Dermis microvascular lymphatic vessel endothelial cell (primary cell): ENCODE measurements at regions not wholly inside any gene's neighbourhood (a gene's known extent, or its start where the extent isn't known, plus 50 kb on each side); places are given as distances from the start of the nearest gene placed in this dataset.

Experiments used
- DNase-seq, 2 donors: peaks; one replicate each; pipeline versions ENCODE4 v3.0.0 to v3.0.0-alpha.2; 2010; ENCODE audit warnings: low read depth in 2 of 2

- DNase-seq = no peak
Observed at GRCh38 chr11:122319691-122320620, 203.9 kb upstream of the BLID start.

GRCh38 chr11:122319085-122319484 lies 203.1 kb upstream of the BLID start:
- no peak for DNase-seq

- no peak for DNase-seq
Observed at GRCh38 chr11:122317305-122317704, 201.3 kb upstream of the BLID start.

GRCh38 chr11:122313581-122313980 lies 197.6 kb upstream of the BLID start:
- no peak for DNase-seq

- DNase-seq = no peak
Observed at GRCh38 chr11:122311216-122311755, 195.3 kb upstream of the BLID start.

GRCh38 chr11:122310766-122311165 lies 194.8 kb upstream of the BLID start:
- no peak for DNase-seq

- peak in 1 of 2 donors; percentile 5 for DNase-seq
Observed at GRCh38 chr11:122309262-122309925, 193.4 kb upstream of the BLID start.

- no peak for DNase-seq
Observed at GRCh38 chr11:122308226-122308625, 192.2 kb upstream of the BLID start.

GRCh38 chr11:122307476-122308035 lies 191.5 kb upstream of the BLID start:
- no peak for DNase-seq

GRCh38 chr11:122306831-122307391 lies 190.9 kb upstream of the BLID start:
- no peak for DNase-seq

- DNase-seq = no peak
Observed at GRCh38 chr11:122305426-122306320, 189.7 kb upstream of the BLID start.

GRCh38 chr11:122304973-122305372 lies 189.0 kb upstream of the BLID start:
- DNase-seq = no peak

- no peak for DNase-seq
Observed at GRCh38 chr11:122304306-122304705, 188.3 kb upstream of the BLID start.

GRCh38 chr11:122294041-122294440 lies 178.0 kb upstream of the BLID start:
- DNase-seq = no peak

- no peak for DNase-seq
Observed at GRCh38 chr11:122293296-122294023, 177.4 kb upstream of the BLID start.

GRCh38 chr11:122287401-122287800 lies 171.4 kb upstream of the BLID start:
- DNase-seq = no peak

GRCh38 chr11:122285070-122285988 lies 169.3 kb upstream of the BLID start:
- DNase-seq = no peak

- DNase-seq = no peak
Observed at GRCh38 chr11:122280870-122281269, 164.9 kb upstream of the BLID start.

GRCh38 chr11:122279194-122279593 lies 163.2 kb upstream of the BLID start:
- no peak for DNase-seq
